Activated CD8-positive, alpha-beta T cell treated with anti-CD3 and anti-CD28 coated beads for 36 hours (primary cell): ENCODE measurements at regions not wholly inside any gene's neighbourhood (a gene's known extent, or its start where the extent isn't known, plus 50 kb on each side); places are given as distances from the start of the nearest gene placed in this dataset.
"Not testable (repeated sequence)": the region's sequence is repeated elsewhere in the genome, so short reads cannot be mapped to it uniquely, and the experiment has no call there.

ENCODE experiments used
- ATAC-seq: fragments of 200-7000 bp; cut with Tn5 transposase; one replicate; pipeline ENCODE4 v1.10.0; 2021; ENCODE audit warnings: mild to moderate bottlenecking, moderate library complexity
- CTCF ChIA-PET: fragments of 350-600 bp; sonication (Branson Sonifier 250); formaldehyde crosslinking; loops from one replicate; lab custom pipeline; 2021; ENCODE audit warnings: antibody characterized with exemption; lab: Charles Lee
- POLR2A ChIA-PET: fragments of 350-600 bp; sonication (Branson Sonifier 250); formaldehyde crosslinking; loops from one replicate; lab custom pipeline; 2021; ENCODE audit warnings: antibody characterized with exemption; lab: Charles Lee
- DNase-seq: peaks from one replicate; pipeline ENCODE4 v3.0.0-alpha.2; 2020
- H3K27ac Mint-ChIP-seq: one replicate; pipeline ENCODE4 v1.8.0; 2021; ENCODE audit warnings: mild to moderate bottlenecking, mixed read lengths
- H3K27me3 Mint-ChIP-seq: one replicate; pipeline ENCODE4 v1.8.0; 2021; ENCODE audit warnings: mixed read lengths
- H3K36me3 Mint-ChIP-seq: one replicate; pipeline ENCODE4 v1.8.0; 2021; ENCODE audit warnings: low read depth, mixed read lengths
- H3K4me1 Mint-ChIP-seq: one replicate; pipeline ENCODE4 v1.8.0; 2021; ENCODE audit warnings: low read depth, mixed read lengths
- H3K4me3 Mint-ChIP-seq: one replicate; pipeline ENCODE4 v1.8.0; 2021; ENCODE audit warnings: mild to moderate bottlenecking, moderate library complexity, mixed read lengths
- H3K9me3 Mint-ChIP-seq: one replicate; pipeline ENCODE4 v1.8.0; 2021; ENCODE audit warnings: mixed read lengths
- intact Hi-C: fragments of 100-400 bp; cut with micrococcal nuclease; formaldehyde crosslinking; loops from one replicate; pipeline ENCODE4 v1.10.0; 2022

- ATAC-seq, POLR2A ChIA-PET: not testable (repeated sequence)
Measured at GRCh38 chr3:198139513-198140167, 179.6 kb downstream of the LMLN start.

GRCh38 chr3:198143300-198144137, 183.5 kb downstream of the LMLN start:
- ATAC-seq, intact Hi-C loops, H3K36me3 Mint-ChIP-seq, H3K4me1 Mint-ChIP-seq, H3K27ac Mint-ChIP-seq, POLR2A ChIA-PET, H3K9me3 Mint-ChIP-seq, H3K4me3 Mint-ChIP-seq, DNase-seq, CTCF ChIA-PET, H3K27me3 Mint-ChIP-seq: not testable (repeated sequence)

More at GRCh38 chr3:198139513-198140167, 179.6 kb downstream of the LMLN start:
- H3K27ac Mint-ChIP-seq, CTCF ChIA-PET, H3K4me3 Mint-ChIP-seq, intact Hi-C loops, H3K9me3 Mint-ChIP-seq, H3K27me3 Mint-ChIP-seq, H3K4me1 Mint-ChIP-seq, H3K36me3 Mint-ChIP-seq, DNase-seq: not testable (repeated sequence)

GRCh38 chr3:198145231-198145784, 185.3 kb downstream of the LMLN start:
- H3K4me1 Mint-ChIP-seq, ATAC-seq, CTCF ChIA-PET, H3K27ac Mint-ChIP-seq, H3K27me3 Mint-ChIP-seq, H3K36me3 Mint-ChIP-seq, POLR2A ChIA-PET, DNase-seq, intact Hi-C loops, H3K4me3 Mint-ChIP-seq, H3K9me3 Mint-ChIP-seq: not testable (repeated sequence)

- POLR2A ChIA-PET, H3K27ac Mint-ChIP-seq, H3K9me3 Mint-ChIP-seq, DNase-seq, H3K4me1 Mint-ChIP-seq, ATAC-seq, CTCF ChIA-PET, H3K4me3 Mint-ChIP-seq, H3K36me3 Mint-ChIP-seq, intact Hi-C loops, H3K27me3 Mint-ChIP-seq: not testable (repeated sequence)
Measured at GRCh38 chr3:198146070-198146469, 186.1 kb downstream of the LMLN start.

GRCh38 chr3:198146559-198147164, 186.6 kb downstream of the LMLN start:
- DNase-seq, POLR2A ChIA-PET, intact Hi-C loops: not testable (repeated sequence)

GRCh38 chr3:198147213-198147612, 187.2 kb downstream of the LMLN start:
- H3K9me3 Mint-ChIP-seq, H3K36me3 Mint-ChIP-seq, H3K27ac Mint-ChIP-seq, DNase-seq, intact Hi-C loops, CTCF ChIA-PET, POLR2A ChIA-PET, H3K4me1 Mint-ChIP-seq, H3K27me3 Mint-ChIP-seq, ATAC-seq, H3K4me3 Mint-ChIP-seq: not testable (repeated sequence)

More at GRCh38 chr3:198146559-198147164, 186.6 kb downstream of the LMLN start:
- H3K36me3 Mint-ChIP-seq, H3K27ac Mint-ChIP-seq, H3K27me3 Mint-ChIP-seq, CTCF ChIA-PET, H3K4me3 Mint-ChIP-seq, H3K9me3 Mint-ChIP-seq, ATAC-seq, H3K4me1 Mint-ChIP-seq: not testable (repeated sequence)

- H3K4me3 Mint-ChIP-seq, H3K4me1 Mint-ChIP-seq, ATAC-seq, POLR2A ChIA-PET, DNase-seq, H3K9me3 Mint-ChIP-seq, H3K27me3 Mint-ChIP-seq, H3K27ac Mint-ChIP-seq, intact Hi-C loops, H3K36me3 Mint-ChIP-seq, CTCF ChIA-PET: not testable (repeated sequence)
Measured at GRCh38 chr3:198147993-198148392, 188.0 kb downstream of the LMLN start.

GRCh38 chr3:198149904-198150303, 189.9 kb downstream of the LMLN start:
- H3K9me3 Mint-ChIP-seq, POLR2A ChIA-PET, H3K4me3 Mint-ChIP-seq, CTCF ChIA-PET, ATAC-seq, intact Hi-C loops, H3K27me3 Mint-ChIP-seq, H3K27ac Mint-ChIP-seq, DNase-seq, H3K36me3 Mint-ChIP-seq, H3K4me1 Mint-ChIP-seq: not testable (repeated sequence)

GRCh38 chr3:198151867-198152266, 191.8 kb downstream of the LMLN start:
- POLR2A ChIA-PET, DNase-seq, H3K27me3 Mint-ChIP-seq, ATAC-seq, intact Hi-C loops, H3K4me1 Mint-ChIP-seq, CTCF ChIA-PET, H3K9me3 Mint-ChIP-seq, H3K4me3 Mint-ChIP-seq, H3K27ac Mint-ChIP-seq, H3K36me3 Mint-ChIP-seq: not testable (repeated sequence)

GRCh38 chr3:198155771-198156170, 195.8 kb downstream of the LMLN start:
- H3K27me3 Mint-ChIP-seq, H3K27ac Mint-ChIP-seq, H3K36me3 Mint-ChIP-seq, H3K4me1 Mint-ChIP-seq, intact Hi-C loops, ATAC-seq, POLR2A ChIA-PET, DNase-seq, H3K9me3 Mint-ChIP-seq, H3K4me3 Mint-ChIP-seq, CTCF ChIA-PET: not testable (repeated sequence)

- H3K27ac Mint-ChIP-seq, H3K4me1 Mint-ChIP-seq, intact Hi-C loops, H3K9me3 Mint-ChIP-seq, H3K27me3 Mint-ChIP-seq, CTCF ChIA-PET, H3K36me3 Mint-ChIP-seq, DNase-seq, POLR2A ChIA-PET, H3K4me3 Mint-ChIP-seq: not testable (repeated sequence)
- peak; percentile 99 for ATAC-seq
Measured at GRCh38 chr3:198157231-198157868, 197.3 kb downstream of the LMLN start.
